ENCODE measurements at regions not wholly inside any gene's neighbourhood (a gene's known extent, or its start where the extent isn't known, plus 50 kb on each side); places are given as distances from the start of the nearest gene placed in this dataset.
"Not testable (repeated sequence)": the region's sequence is repeated elsewhere in the genome, so short reads cannot be mapped to it uniquely, and the experiment has no call there.

DNA sequence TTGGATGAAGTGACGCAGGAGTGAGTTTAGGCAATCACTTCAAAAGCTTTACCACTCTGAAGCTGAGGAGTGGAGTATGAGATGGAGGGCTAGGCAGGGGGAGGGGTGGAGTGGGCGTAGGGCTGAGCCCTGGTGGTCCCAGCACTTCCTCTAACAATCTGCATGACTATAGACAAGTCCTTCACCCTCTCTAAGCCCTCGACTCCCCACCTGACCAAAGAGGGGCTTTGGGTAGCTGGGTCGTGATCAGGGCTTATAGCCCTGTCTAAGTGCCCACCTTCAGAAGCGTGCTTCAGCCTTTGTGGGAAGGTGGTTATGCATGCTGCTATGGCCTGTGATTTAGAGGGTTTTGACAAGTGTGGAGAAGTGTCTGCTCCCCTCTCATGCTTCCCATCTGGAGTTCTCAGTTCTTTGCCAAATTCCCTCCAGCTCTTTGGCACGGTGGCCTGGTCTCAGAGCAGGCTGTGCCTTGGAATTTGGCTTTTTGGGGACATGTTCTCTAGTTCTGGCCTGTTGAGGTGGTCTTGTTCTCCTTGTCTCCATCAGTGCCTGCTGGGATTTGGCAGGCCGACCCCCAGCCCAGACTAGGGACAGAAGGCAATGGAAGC, 53.0 kb downstream of the ACTBL2 start:
- TF ChIP-seq, protein P1, sequence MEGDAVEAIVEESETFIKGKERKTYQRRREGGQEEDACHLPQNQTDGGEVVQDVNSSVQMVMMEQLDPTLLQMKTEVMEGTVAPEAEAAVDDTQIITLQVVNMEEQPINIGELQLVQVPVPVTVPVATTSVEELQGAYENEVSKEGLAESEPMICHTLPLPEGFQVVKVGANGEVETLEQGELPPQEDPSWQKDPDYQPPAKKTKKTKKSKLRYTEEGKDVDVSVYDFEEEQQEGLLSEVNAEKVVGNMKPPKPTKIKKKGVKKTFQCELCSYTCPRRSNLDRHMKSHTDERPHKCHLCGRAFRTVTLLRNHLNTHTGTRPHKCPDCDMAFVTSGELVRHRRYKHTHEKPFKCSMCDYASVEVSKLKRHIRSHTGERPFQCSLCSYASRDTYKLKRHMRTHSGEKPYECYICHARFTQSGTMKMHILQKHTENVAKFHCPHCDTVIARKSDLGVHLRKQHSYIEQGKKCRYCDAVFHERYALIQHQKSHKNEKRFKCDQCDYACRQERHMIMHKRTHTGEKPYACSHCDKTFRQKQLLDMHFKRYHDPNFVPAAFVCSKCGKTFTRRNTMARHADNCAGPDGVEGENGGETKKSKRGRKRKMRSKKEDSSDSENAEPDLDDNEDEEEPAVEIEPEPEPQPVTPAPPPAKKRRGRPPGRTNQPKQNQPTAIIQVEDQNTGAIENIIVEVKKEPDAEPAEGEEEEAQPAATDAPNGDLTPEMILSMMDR (conservative IDR thresholded peaks at IDR 0.05) = no peak
- Mint-ChIP-seq H3K4me3 (no peak overlapping the region), H3K36me3 (peaks cover 3% of the 10 kb centered on the region), H3K9me3 (peaks cover 5% of the 10 kb centered on the region), H3K27ac (no peak overlapping the region), H3K27me3 (peaks cover 4% of the 10 kb centered on the region), H3K4me1 (ENCODE audit: unreplicated experiment) (peaks cover 8% of the 10 kb centered on the region)
- no peak for DNase-seq (ENCODE audit: extremely low spot score, unreplicated experiment)

DNA sequence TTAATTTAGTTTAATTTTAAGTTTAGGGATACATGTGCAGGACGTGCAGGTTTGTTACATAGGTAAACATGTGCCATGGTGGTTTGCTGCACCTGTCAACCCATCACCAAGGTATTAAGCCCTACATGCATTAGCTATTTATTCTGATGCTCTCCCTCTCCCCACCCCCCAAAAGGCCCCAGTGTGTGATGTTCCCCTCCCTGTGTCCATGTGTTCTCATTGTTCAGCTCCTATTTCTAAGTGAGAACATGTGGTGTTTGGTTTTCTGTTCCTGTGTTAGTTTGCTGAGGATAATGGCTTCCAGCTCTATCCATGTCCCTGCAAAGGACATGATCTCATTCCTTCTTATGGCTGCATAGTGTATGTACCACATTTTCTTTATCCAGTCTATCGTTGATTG, 53.6 kb downstream of the ACTBL2 start:
- not testable (repeated sequence) for DNase-seq (ENCODE audit: extremely low spot score, unreplicated experiment); H3K36me3 Mint-ChIP-seq; H3K9me3 Mint-ChIP-seq; H3K27me3 Mint-ChIP-seq; H3K27ac Mint-ChIP-seq; H3K4me1 Mint-ChIP-seq (ENCODE audit: unreplicated experiment); H3K4me3 Mint-ChIP-seq

DNA sequence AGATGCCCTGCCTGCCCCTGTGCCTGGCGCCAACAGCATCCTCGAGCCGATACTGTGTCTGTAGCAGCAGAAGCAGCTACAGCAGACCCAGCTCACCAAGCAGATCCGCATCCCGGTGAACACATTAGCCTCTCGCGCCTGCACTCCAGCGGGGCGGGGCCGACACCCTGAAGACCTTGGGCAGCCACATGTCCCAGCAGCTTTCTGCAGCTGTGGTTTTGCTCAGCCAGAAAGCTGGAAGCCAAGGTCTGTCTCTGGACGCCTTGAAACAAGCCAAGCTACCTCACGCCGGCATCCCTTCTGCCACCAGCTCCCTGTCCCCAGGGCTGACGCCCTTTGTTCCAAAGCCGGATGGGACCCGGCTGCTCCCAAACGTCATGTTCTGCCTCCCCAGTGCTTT, 59.6 kb downstream of the ACTBL2 start:
- H3K36me3 Mint-ChIP-seq = no peaks in the 10 kb centered on the region
- H3K27ac Mint-ChIP-seq = no peak overlapping the region
- peaks cover 4% of the 10 kb centered on the region for H3K27me3 Mint-ChIP-seq
- H3K4me3 Mint-ChIP-seq = no peak overlapping the region
- no peak for DNase-seq (ENCODE audit: extremely low spot score, unreplicated experiment)
- TF ChIP-seq, protein P1 (conservative IDR thresholded peaks at IDR 0.05) = no peak
- no peaks in the 10 kb centered on the region for H3K4me1 Mint-ChIP-seq (ENCODE audit: unreplicated experiment)
- H3K9me3 Mint-ChIP-seq = peaks cover 5% of the 10 kb centered on the region

DNA sequence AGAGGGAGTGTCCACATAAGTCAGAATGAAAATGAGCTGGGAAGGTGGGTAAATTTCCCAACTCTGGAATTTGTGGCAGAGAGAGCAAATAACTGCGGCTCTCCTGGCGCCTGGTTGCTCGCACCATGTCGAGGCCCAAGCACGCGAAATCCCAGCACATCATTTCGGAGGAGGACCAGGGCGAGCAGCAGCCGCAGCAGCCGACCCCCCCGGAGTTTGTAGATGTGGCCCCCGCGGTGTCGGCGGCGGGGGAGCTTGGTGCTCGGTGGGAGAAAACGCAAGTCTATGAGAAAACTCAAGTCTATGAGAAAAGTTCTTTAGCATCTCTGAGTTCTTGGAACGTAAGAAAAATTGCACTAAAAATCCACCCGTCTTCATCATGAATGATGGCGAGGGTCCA, 60.3 kb downstream of the ACTBL2 start:
- no peak overlapping the region for H3K27ac Mint-ChIP-seq
- no peak overlapping the region for H3K4me3 Mint-ChIP-seq
- DNase-seq (ENCODE audit: extremely low spot score, unreplicated experiment) = no peak
- no peaks in the 10 kb centered on the region for H3K4me1 Mint-ChIP-seq (ENCODE audit: unreplicated experiment)
- H3K27me3 Mint-ChIP-seq = peaks cover 4% of the 10 kb centered on the region
- H3K9me3 Mint-ChIP-seq = peaks cover 5% of the 10 kb centered on the region
- H3K36me3 Mint-ChIP-seq = no peaks in the 10 kb centered on the region
- TF ChIP-seq, protein P1 (conservative IDR thresholded peaks at IDR 0.05) = no peak

DNA sequence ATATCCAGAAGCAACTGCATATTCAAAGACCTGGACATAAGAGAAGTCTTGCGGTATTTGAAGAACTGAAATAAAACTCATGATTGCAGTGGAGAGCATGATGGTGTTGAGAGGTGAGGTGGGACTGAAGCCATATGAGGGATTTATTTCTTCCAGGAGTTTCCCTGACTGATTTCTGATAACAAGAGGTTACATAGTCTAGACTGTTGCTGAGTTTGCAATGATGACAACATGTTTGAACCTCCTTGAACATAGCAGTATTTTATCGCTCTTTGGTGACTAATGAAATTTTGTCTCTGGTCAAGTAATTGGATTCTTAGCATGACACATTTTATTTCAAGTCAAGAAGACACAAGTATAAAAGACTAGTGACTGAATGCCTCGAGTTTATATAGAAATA, 61.8 kb downstream of the ACTBL2 start:
- Mint-ChIP-seq H3K36me3 (no peaks in the 10 kb centered on the region), H3K4me3 (no peak overlapping the region), H3K27me3 (peaks cover 2% of the 10 kb centered on the region), H3K27ac (no peak overlapping the region), H3K9me3 (peaks cover 2% of the 10 kb centered on the region), H3K4me1 (ENCODE audit: unreplicated experiment) (peaks cover 11% of the 10 kb centered on the region)
- TF ChIP-seq, protein P1 (conservative IDR thresholded peaks at IDR 0.05) = no peak
- DNase-seq (ENCODE audit: extremely low spot score, unreplicated experiment) = no peak

DNA sequence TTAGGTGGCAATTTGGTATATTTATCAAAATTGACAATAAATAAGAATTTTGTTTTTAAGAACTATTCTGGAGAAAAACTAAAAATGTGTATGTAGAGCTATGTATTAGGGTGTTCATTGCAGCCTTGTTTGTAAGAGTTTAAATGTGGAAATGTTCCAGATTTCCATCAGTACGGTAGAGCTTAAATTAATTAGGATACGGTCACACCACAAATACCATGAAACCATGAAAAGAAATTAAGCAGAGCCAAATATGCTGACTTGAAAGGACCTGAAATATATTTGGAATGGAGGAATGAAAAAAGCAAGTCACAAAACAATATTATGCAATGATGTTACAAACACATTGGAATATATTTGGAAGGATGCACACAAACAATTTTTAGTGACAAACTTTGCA, 64.6 kb downstream of the ACTBL2 start:
- H3K9me3 Mint-ChIP-seq = no peaks in the 10 kb centered on the region
- no peak overlapping the region for H3K4me3 Mint-ChIP-seq
- no peak for DNase-seq (ENCODE audit: extremely low spot score, unreplicated experiment)
- H3K27me3 Mint-ChIP-seq = no peaks in the 10 kb centered on the region
- TF ChIP-seq, protein P1 (conservative IDR thresholded peaks at IDR 0.05) = no peak
- no peak overlapping the region for H3K27ac Mint-ChIP-seq
- H3K36me3 Mint-ChIP-seq = no peaks in the 10 kb centered on the region
- H3K4me1 Mint-ChIP-seq (ENCODE audit: unreplicated experiment) = peaks cover 11% of the 10 kb centered on the region

Data from type B pancreatic cell (in vitro differentiated cells).